Left lung (tissue), 4 donors: ENCODE measurements at regions not wholly inside any gene's neighbourhood (a gene's known extent, or its start where the extent isn't known, plus 50 kb on each side); places are given as distances from the start of the nearest gene placed in this dataset.

Experiments used
- ATAC-seq: fragments of 200-7000 bp; cut with Tn5 transposase; one replicate; pipeline ENCODE4 v1.9.1; 2020; ENCODE audit warnings: moderate library complexity
- DNase-seq, 4 donors: peaks; one replicate each; pipeline ENCODE4 v3.0.0-alpha.2; 2013 to 2020
- H3K27ac ChIP-seq, 2 donors: fragments of 200-600 bp; sonication (generic) in 1 of 2; one replicate each; pipeline versions ENCODE4 v1.5.0 to v1.8.0; 2020 to 2021
- H3K27me3 ChIP-seq, 2 donors: fragments of 200-600 bp; sonication (generic) in 1 of 2; one replicate each; pipeline versions ENCODE4 v1.5.0 to v1.8.0; 2020 to 2021
- H3K36me3 ChIP-seq, 2 donors: fragments of 200-600 bp; sonication (generic) in 1 of 2; one replicate each; pipeline versions ENCODE4 v1.5.0 to v1.8.0; 2020 to 2021
- H3K4me1 ChIP-seq, 2 donors: fragments of 200-600 bp; one replicate each; pipeline ENCODE4 v1.8.0; 2021
- H3K4me3 ChIP-seq, 2 donors: fragments of 200-600 bp; sonication (generic) in 1 of 2; one replicate each; pipeline versions ENCODE4 v1.5.0 to v1.8.0; 2020 to 2021; ENCODE audit warnings: mild to moderate bottlenecking in 1 of 2
- H3K9me3 ChIP-seq, 2 donors: fragments of 200-600 bp; sonication (generic) in 1 of 2; one replicate each; pipeline versions ENCODE4 v1.5.0 to v1.8.0; 2020 to 2021
- CTCF ChIP-seq, 2 donors: fragments of 200-600 bp; sonication (generic) in 1 of 2; IDR thresholded peaks; one replicate each; pipeline versions ENCODE4 v1.5.0 to v1.8.0; 2021; ENCODE audit warnings: antibody characterized with exemption in 2 of 2
- intact Hi-C, 2 donors: fragments of 100-400 bp; cut with DNase I; formaldehyde crosslinking; loops; one replicate each; pipeline versions ENCODE4 v1.11.2 to v1.14.2; 2022
- donor health status: DM: no; HTN: yes; CAD: no.
- donor health status: DM: no; HTN: no; CAD: no.

GRCh38 chr20:58099291-58099935 is 129.0 kb downstream of the ANKRD60 start:
- TF ChIP-seq CTCF (IDR thresholded peaks at IDR 0.05) = no peak
- intact Hi-C loops = no loop called here
- no peak for ATAC-seq
- Histone ChIP-seq H3K9me3 (no peaks in the 10 kb centered on the region), H3K27ac (no peak overlapping the region), H3K4me3 (no peak overlapping the region), H3K4me1 (no peaks in the 10 kb centered on the region), H3K27me3 (no peaks in the 10 kb centered on the region), H3K36me3 (no peaks in the 10 kb centered on the region)
- no peak for DNase-seq

- TF ChIP-seq CTCF (IDR thresholded peaks at IDR 0.05) = no peak
- ATAC-seq (no peak), DNase-seq (peak in 2 of 4 donors; percentile 24 to 35)
- H3K36me3 ChIP-seq = no peaks in the 10 kb centered on the region
- no peaks in the 10 kb centered on the region for H3K9me3 ChIP-seq
- no peaks in the 10 kb centered on the region for H3K27me3 ChIP-seq
- no peak overlapping the region for H3K27ac ChIP-seq
- H3K4me1 ChIP-seq = no peaks in the 10 kb centered on the region
- intact Hi-C loops = no loop called here
- no peak overlapping the region for H3K4me3 ChIP-seq
These were observed 129.9 kb downstream of the ANKRD60 start for GRCh38 chr20:58098571-58098970.

- DNase-seq (no peak), ATAC-seq (no peak)
- no peaks in the 10 kb centered on the region for H3K27me3 ChIP-seq
- no peaks in the 10 kb centered on the region for H3K4me1 ChIP-seq
- no peak overlapping the region for H3K27ac ChIP-seq
- intact Hi-C loops = no loop called here
- H3K9me3 ChIP-seq = no peaks in the 10 kb centered on the region
- no peaks in the 10 kb centered on the region for H3K36me3 ChIP-seq
- TF ChIP-seq CTCF (IDR thresholded peaks at IDR 0.05) = no peak
- no peak overlapping the region for H3K4me3 ChIP-seq
These were observed 130.5 kb downstream of the ANKRD60 start for GRCh38 chr20:58097943-58098342.

GRCh38 chr20:58097429-58097828 is 131.0 kb downstream of the ANKRD60 start:
- Histone ChIP-seq H3K27ac (no peak overlapping the region), H3K27me3 (no peaks in the 10 kb centered on the region), H3K4me1 (no peaks in the 10 kb centered on the region), H3K9me3 (no peaks in the 10 kb centered on the region), H3K36me3 (no peaks in the 10 kb centered on the region), H3K4me3 (no peak overlapping the region)
- no peak for DNase-seq
- intact Hi-C loops = no loop called here
- TF ChIP-seq CTCF (IDR thresholded peaks at IDR 0.05) = no peak
- no peak for ATAC-seq

GRCh38 chr20:58096880-58097423 is 131.5 kb downstream of the ANKRD60 start:
- intact Hi-C loops = no loop called here
- no peak for ATAC-seq
- no peak for TF ChIP-seq CTCF (IDR thresholded peaks at IDR 0.05)
- H3K4me1 ChIP-seq = no peaks in the 10 kb centered on the region
- no peak overlapping the region for H3K27ac ChIP-seq
- H3K4me3 ChIP-seq = no peak overlapping the region
- no peaks in the 10 kb centered on the region for H3K9me3 ChIP-seq
- H3K27me3 ChIP-seq = no peaks in the 10 kb centered on the region
- H3K36me3 ChIP-seq = no peaks in the 10 kb centered on the region
- no peak for DNase-seq
